Activated CD4-positive, alpha-beta T cell treated with anti-CD3 and anti-CD28 coated beads, Interleukin-2, amount 10 ng/mL, durations not matched to agents 24 days and 14 days (primary cell): ENCODE measurements at regions not wholly inside any gene's neighbourhood (a gene's known extent, or its start where the extent isn't known, plus 50 kb on each side); places are given as distances from the start of the nearest gene placed in this dataset.

Experiments used
- DNase-seq: peaks from one replicate; pipeline ENCODE4 v3.0.0; 2022
- H3K27ac Mint-ChIP-seq: one replicate; pipeline ENCODE4 v1.8.0; 2022; ENCODE audit warnings: mild to moderate bottlenecking, mixed read lengths
- H3K27me3 Mint-ChIP-seq: one replicate; pipeline ENCODE4 v1.8.0; 2022; ENCODE audit warnings: mixed read lengths
- H3K36me3 Mint-ChIP-seq: one replicate; pipeline ENCODE4 v1.8.0; 2022; ENCODE audit warnings: low read depth, mild to moderate bottlenecking, mixed read lengths
- H3K4me1 Mint-ChIP-seq: one replicate; pipeline ENCODE4 v1.8.0; 2021; ENCODE audit warnings: mixed read lengths
- H3K4me3 Mint-ChIP-seq: one replicate; pipeline ENCODE4 v1.8.0; 2022; ENCODE audit warnings: mild to moderate bottlenecking, moderate library complexity, mixed read lengths
- H3K9me3 Mint-ChIP-seq: one replicate; pipeline ENCODE4 v1.8.0; 2021; ENCODE audit warnings: mixed read lengths
- intact Hi-C: fragments of 100-400 bp; cut with micrococcal nuclease; formaldehyde crosslinking; loops from one replicate; pipeline ENCODE4 v1.15.1; 2023

- no peak for DNase-seq
- no peaks in the 10 kb centered on the region for H3K9me3 Mint-ChIP-seq
- peaks cover 3% of the 10 kb centered on the region for H3K4me1 Mint-ChIP-seq
- H3K4me3 Mint-ChIP-seq: no peak overlapping the region
- intact Hi-C loops: no loop called here
- H3K27me3 Mint-ChIP-seq: no peaks in the 10 kb centered on the region
- peaks cover 5% of the 10 kb centered on the region for H3K36me3 Mint-ChIP-seq
- H3K27ac Mint-ChIP-seq: no peak overlapping the region
Measured at GRCh38 chr2:8160959-8161358, 520.9 kb upstream of the ID2 start.

GRCh38 chr2:8162552-8162951, 519.3 kb upstream of the ID2 start:
- no peak overlapping the region for H3K4me3 Mint-ChIP-seq
- H3K9me3 Mint-ChIP-seq: no peaks in the 10 kb centered on the region
- no peaks in the 10 kb centered on the region for H3K36me3 Mint-ChIP-seq
- intact Hi-C loops: no loop called here
- no peak for DNase-seq
- no peaks in the 10 kb centered on the region for H3K27me3 Mint-ChIP-seq
- no peak overlapping the region for H3K27ac Mint-ChIP-seq
- H3K4me1 Mint-ChIP-seq: peaks cover 3% of the 10 kb centered on the region

GRCh38 chr2:8165550-8165949, 516.3 kb upstream of the ID2 start:
- H3K27me3 Mint-ChIP-seq: no peaks in the 10 kb centered on the region
- H3K27ac Mint-ChIP-seq: no peak overlapping the region
- intact Hi-C loops: loop anchor here (5.0 kb wide), 2 partner anchors 72 to 738 kb away; no protein-coding TSS in a partner anchor
- no peaks in the 10 kb centered on the region for H3K36me3 Mint-ChIP-seq
- no peak for DNase-seq
- peaks cover 4% of the 10 kb centered on the region for H3K9me3 Mint-ChIP-seq
- H3K4me3 Mint-ChIP-seq: no peak overlapping the region
- peaks cover 10% of the 10 kb centered on the region for H3K4me1 Mint-ChIP-seq

- no peaks in the 10 kb centered on the region for H3K27me3 Mint-ChIP-seq
- intact Hi-C loops: loop anchor here (1.0 to 5.0 kb wide), 4 partner anchors 13 to 741 kb away; no protein-coding TSS in a partner anchor
- no peak for DNase-seq
- H3K9me3 Mint-ChIP-seq: peaks cover 9% of the 10 kb centered on the region
- no peaks in the 10 kb centered on the region for H3K36me3 Mint-ChIP-seq
- H3K27ac Mint-ChIP-seq: peak overlapping the region; percentile 77
- no peak overlapping the region for H3K4me3 Mint-ChIP-seq
- peaks cover 10% of the 10 kb centered on the region for H3K4me1 Mint-ChIP-seq
Measured at GRCh38 chr2:8168022-8168717, 513.7 kb upstream of the ID2 start.

GRCh38 chr2:8168876-8169424, 512.9 kb upstream of the ID2 start:
- no peak overlapping the region for H3K4me3 Mint-ChIP-seq
- H3K9me3 Mint-ChIP-seq: peaks cover 9% of the 10 kb centered on the region
- no peaks in the 10 kb centered on the region for H3K27me3 Mint-ChIP-seq
- intact Hi-C loops: loop anchor here (1.0 to 5.0 kb wide), 4 partner anchors 14 to 742 kb away; no protein-coding TSS in a partner anchor
- no peak for DNase-seq
- H3K4me1 Mint-ChIP-seq: peaks cover 10% of the 10 kb centered on the region
- H3K36me3 Mint-ChIP-seq: no peaks in the 10 kb centered on the region
- peak overlapping the region; percentile 77 for H3K27ac Mint-ChIP-seq

GRCh38 chr2:8169443-8169842, 512.4 kb upstream of the ID2 start:
- intact Hi-C loops: loop anchor here (2.0 to 5.0 kb wide), 3 partner anchors 15 to 742 kb away; no protein-coding TSS in a partner anchor
- Mint-ChIP-seq H3K4me3 (no peak overlapping the region), H3K9me3 (peaks cover 9% of the 10 kb centered on the region), H3K27ac (no peak overlapping the region), H3K4me1 (peaks cover 10% of the 10 kb centered on the region), H3K36me3 (no peaks in the 10 kb centered on the region), H3K27me3 (no peaks in the 10 kb centered on the region)
- DNase-seq: no peak

- Mint-ChIP-seq H3K27me3 (peaks cover 2% of the 10 kb centered on the region), H3K4me3 (no peak overlapping the region), H3K36me3 (no peaks in the 10 kb centered on the region), H3K9me3 (peaks cover 18% of the 10 kb centered on the region), H3K27ac (no peak overlapping the region), H3K4me1 (peaks cover 10% of the 10 kb centered on the region)
- intact Hi-C loops: no loop called here
- no peak for DNase-seq
Measured at GRCh38 chr2:8170552-8171327, 511.1 kb upstream of the ID2 start.

- H3K27ac Mint-ChIP-seq: no peak overlapping the region
- DNase-seq: no peak
Measured at GRCh38 chr2:8171608-8172007, 510.2 kb upstream of the ID2 start.

GRCh38 chr2:8172661-8173060, 509.2 kb upstream of the ID2 start:
- peaks cover 10% of the 10 kb centered on the region for H3K4me1 Mint-ChIP-seq
- H3K9me3 Mint-ChIP-seq: peaks cover 18% of the 10 kb centered on the region
- intact Hi-C loops: no loop called here
- H3K36me3 Mint-ChIP-seq: no peaks in the 10 kb centered on the region
- no peak for DNase-seq
- H3K4me3 Mint-ChIP-seq: no peak overlapping the region
- H3K27ac Mint-ChIP-seq: no peak overlapping the region
- H3K27me3 Mint-ChIP-seq: peaks cover 2% of the 10 kb centered on the region

More at GRCh38 chr2:8171608-8172007, 510.2 kb upstream of the ID2 start:
- intact Hi-C loops: no loop called here
- H3K9me3 Mint-ChIP-seq: peaks cover 18% of the 10 kb centered on the region
- no peak overlapping the region for H3K4me3 Mint-ChIP-seq
- peaks cover 10% of the 10 kb centered on the region for H3K4me1 Mint-ChIP-seq
- H3K36me3 Mint-ChIP-seq: no peaks in the 10 kb centered on the region
- peaks cover 2% of the 10 kb centered on the region for H3K27me3 Mint-ChIP-seq

GRCh38 chr2:8174641-8175257, 507.1 kb upstream of the ID2 start:
- H3K4me1 Mint-ChIP-seq: no peaks in the 10 kb centered on the region
- no peak for DNase-seq
- H3K27ac Mint-ChIP-seq: no peak overlapping the region
- peaks cover 14% of the 10 kb centered on the region for H3K9me3 Mint-ChIP-seq
- peaks cover 2% of the 10 kb centered on the region for H3K27me3 Mint-ChIP-seq
- H3K4me3 Mint-ChIP-seq: no peak overlapping the region
- H3K36me3 Mint-ChIP-seq: no peaks in the 10 kb centered on the region
- intact Hi-C loops: no loop called here

GRCh38 chr2:8176887-8177286, 505.0 kb upstream of the ID2 start:
- Mint-ChIP-seq H3K27me3 (peaks cover 2% of the 10 kb centered on the region), H3K36me3 (no peaks in the 10 kb centered on the region), H3K9me3 (peaks cover 24% of the 10 kb centered on the region), H3K4me3 (no peak overlapping the region), H3K27ac (no peak overlapping the region), H3K4me1 (no peaks in the 10 kb centered on the region)
- intact Hi-C loops: no loop called here
- no peak for DNase-seq

- intact Hi-C loops: no loop called here
- Mint-ChIP-seq H3K4me3 (no peak overlapping the region), H3K27ac (no peak overlapping the region), H3K36me3 (no peaks in the 10 kb centered on the region), H3K27me3 (peaks cover 2% of the 10 kb centered on the region), H3K4me1 (no peaks in the 10 kb centered on the region), H3K9me3 (peaks cover 24% of the 10 kb centered on the region)
- DNase-seq: no peak
Measured at GRCh38 chr2:8177566-8177965, 504.3 kb upstream of the ID2 start.

- intact Hi-C loops: no loop called here
- H3K4me3 Mint-ChIP-seq: no peak overlapping the region
- H3K9me3 Mint-ChIP-seq: peaks cover 20% of the 10 kb centered on the region
- H3K27ac Mint-ChIP-seq: no peak overlapping the region
- no peaks in the 10 kb centered on the region for H3K4me1 Mint-ChIP-seq
- H3K36me3 Mint-ChIP-seq: no peaks in the 10 kb centered on the region
- H3K27me3 Mint-ChIP-seq: peaks cover 2% of the 10 kb centered on the region
- DNase-seq: no peak
Measured at GRCh38 chr2:8178911-8179310, 502.9 kb upstream of the ID2 start.

- no peak overlapping the region for H3K27ac Mint-ChIP-seq
- H3K4me3 Mint-ChIP-seq: no peak overlapping the region
- no peak for DNase-seq
- H3K36me3 Mint-ChIP-seq: no peaks in the 10 kb centered on the region
- peaks cover 7% of the 10 kb centered on the region for H3K9me3 Mint-ChIP-seq
- intact Hi-C loops: no loop called here
- H3K4me1 Mint-ChIP-seq: no peaks in the 10 kb centered on the region
- peaks cover 17% of the 10 kb centered on the region for H3K27me3 Mint-ChIP-seq
Measured at GRCh38 chr2:8189316-8189715, 492.5 kb upstream of the ID2 start.
